Neuronal stem cell (in vitro differentiated cells): ENCODE measurements at regions not wholly inside any gene's neighbourhood (a gene's known extent, or its start where the extent isn't known, plus 50 kb on each side); places are given as distances from the start of the nearest gene placed in this dataset.

ENCODE experiments used
- DNase-seq: peaks from one replicate; pipeline ENCODE4 v3.0.0-alpha.2; 2013; ENCODE audit warnings: low spot score
- H2AFZ ChIP-seq: one replicate; pipeline ENCODE4 v1.6.1; 2013; ENCODE audit warnings: mild to moderate bottlenecking, low read length, inconsistent platforms
- H2AK5ac ChIP-seq: 2 replicates; pipeline ENCODE4 v1.6.1; 2013; ENCODE audit warnings: low read depth, mild to moderate bottlenecking, inconsistent platforms, low read length, moderate library complexity, mixed read lengths
- H2BK120ac ChIP-seq: 2 replicates; pipeline ENCODE4 v1.6.1; 2013; ENCODE audit warnings: low read depth, mild to moderate bottlenecking, inconsistent platforms, low read length, moderate library complexity, mixed read lengths
- H2BK12ac ChIP-seq: one replicate; pipeline ENCODE4 v1.6.1; 2013; ENCODE audit warnings: low read length, inconsistent platforms
- H2BK15ac ChIP-seq: 2 replicates; pipeline ENCODE4 v1.6.1; 2013; ENCODE audit warnings: mild to moderate bottlenecking, low read length, inconsistent platforms, mixed read lengths
- H2BK5ac ChIP-seq: one replicate; pipeline ENCODE4 v1.6.1; 2013; ENCODE audit warnings: inconsistent platforms, mild to moderate bottlenecking, low read length, moderate library complexity
- H3K14ac ChIP-seq: one replicate; pipeline ENCODE4 v1.6.1; 2013; ENCODE audit warnings: low read length, inconsistent platforms
- H3K18ac ChIP-seq: 2 replicates; pipeline ENCODE4 v1.6.1; 2013; ENCODE audit warnings: low read length, inconsistent platforms
- H3K23ac ChIP-seq: 2 replicates; pipeline ENCODE4 v1.6.1; 2013; ENCODE audit warnings: low read depth, mild to moderate bottlenecking, mixed read lengths, low read length, inconsistent platforms; ENCODE audit not compliant: poor library complexity
- H3K27ac ChIP-seq: replicated peaks from 3 replicates; pipeline ENCODE4 v1.5.1; 2013; ENCODE audit warnings: low read length, inconsistent platforms
- H3K27me3 ChIP-seq, 3 experiments: 2 replicates each; pipeline ENCODE4 v1.6.1; 2013; ENCODE audit warnings: low read length in 3 of 3, mild to moderate bottlenecking in 2 of 3, inconsistent platforms in 1 of 3, low read depth in 1 of 3, mixed read lengths in 1 of 3, moderate library complexity in 1 of 3; ENCODE audit not compliant: control insufficient read depth in 3 of 3, insufficient read depth in 3 of 3
- H3K36me3 ChIP-seq, 2 donors: replicated peaks in 1 of 2; 2 replicates each; pipeline ENCODE4 v1.6.1; 2013; ENCODE audit warnings: low read length in 2 of 2; ENCODE audit not compliant: control insufficient read depth in 2 of 2, insufficient read depth in 2 of 2
- H3K4ac ChIP-seq: 2 replicates; pipeline ENCODE4 v1.6.1; 2013; ENCODE audit warnings: inconsistent platforms, mild to moderate bottlenecking, low read length, moderate library complexity
- H3K4me1 ChIP-seq, 2 donors: 1 replicate in 1 of 2; 2 replicates in 1 of 2; pipeline ENCODE4 v1.6.1; 2013; ENCODE audit warnings: low read length in 2 of 2, low read depth in 1 of 2; ENCODE audit not compliant: control insufficient read depth in 2 of 2, insufficient read depth in 1 of 2
- H3K4me2 ChIP-seq: one replicate; pipeline ENCODE4 v1.6.1; 2013; ENCODE audit warnings: mild to moderate bottlenecking, low read length, inconsistent platforms; ENCODE audit not compliant: insufficient read depth, poor library complexity, severe bottlenecking
- H3K4me3 ChIP-seq, 2 donors: 2 replicates each; pipeline ENCODE4 v1.5.1; 2013; ENCODE audit warnings: low read length in 2 of 2, mild to moderate bottlenecking in 2 of 2, inconsistent platforms in 1 of 2, moderate library complexity in 1 of 2
- H3K79me1 ChIP-seq: one replicate; pipeline ENCODE4 v1.6.1; 2013; ENCODE audit warnings: low read depth, mild to moderate bottlenecking, inconsistent platforms, low read length, moderate library complexity
- H3K9ac ChIP-seq: one replicate; pipeline ENCODE4 v1.6.1; 2013; ENCODE audit warnings: mild to moderate bottlenecking, low read depth, low read length, inconsistent platforms; ENCODE audit not compliant: poor library complexity
- H3K9me3 ChIP-seq, 2 donors: replicated peaks in 1 of 2; 2 replicates each; pipeline versions ENCODE3 to v1.6.1; 2013; ENCODE audit warnings: low read length in 2 of 2, mild to moderate bottlenecking in 2 of 2, inconsistent platforms in 1 of 2, low read depth in 1 of 2, mixed read lengths in 1 of 2, moderate library complexity in 1 of 2; ENCODE audit not compliant: control insufficient read depth in 2 of 2, insufficient read depth in 1 of 2
- H4K8ac ChIP-seq: one replicate; pipeline ENCODE4 v1.6.1; 2013; ENCODE audit warnings: low read depth, mild to moderate bottlenecking, inconsistent platforms, low read length, moderate library complexity
- H4K91ac ChIP-seq: one replicate; pipeline ENCODE4 v1.6.1; 2013; ENCODE audit warnings: low read length, low read depth, mild to moderate bottlenecking, inconsistent platforms; ENCODE audit not compliant: poor library complexity
- WGBS, 2 donors: extraction: QIAGEN DNeasy Blood & Tissue Kit; methylation state at CpG; one replicate each; pipeline ENCODE4 v1.1.7; 2013; ENCODE audit warnings: missing lambda C conversion rate in 2 of 2, mixed read lengths in 1 of 2; ENCODE audit not compliant: insufficient read length in 2 of 2, insufficient replicate concordance in 1 of 2; ENCODE audit errors: extremely low coverage in 2 of 2; 5-methylcytosine and 5-hydroxymethylcytosine counted together

DNA sequence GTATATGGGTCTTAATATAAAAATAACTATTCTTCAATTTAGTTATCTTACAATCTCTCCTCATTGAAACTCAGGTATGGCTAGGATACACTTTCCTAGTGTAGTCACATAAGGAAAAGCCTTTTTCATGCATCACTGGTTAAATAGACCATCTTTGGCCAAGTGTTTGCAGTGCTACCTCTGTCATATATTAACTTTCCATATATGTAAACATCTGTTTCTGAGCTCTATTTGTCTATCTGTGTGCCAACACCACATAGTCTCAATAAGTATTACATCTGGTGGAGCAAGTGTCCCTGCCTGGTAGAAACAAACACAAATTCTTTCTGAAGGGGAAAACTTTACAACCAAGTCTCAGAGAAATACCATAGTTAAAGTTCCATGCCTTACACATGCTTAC is 134.6 kb downstream of the TSEN15 start:
- Histone ChIP-seq H2BK12ac (no peak overlapping the region), H3K18ac (no peak overlapping the region), H3K79me1 (no peaks in the 10 kb centered on the region), H3K14ac (no peak overlapping the region), H3K36me3 (no peaks in the 10 kb centered on the region), H3K9ac (no peak overlapping the region), H3K9me3 (peaks cover 0 to 1% of the 10 kb centered on the region in 2 donors), H3K4me3 (no peak overlapping the region), H3K23ac (no peak overlapping the region), H2BK15ac (no peak overlapping the region), H4K91ac (no peak overlapping the region), H3K4me2 (no peak overlapping the region), H3K27ac (no peak overlapping the region), H2AK5ac (no peak overlapping the region), H2BK5ac (no peak overlapping the region), H3K27me3 (peaks cover 0 to 3% (median 0%) of the 10 kb centered on the region in 3 experiments), H3K4ac (no peak overlapping the region), H3K4me1 (peaks cover 0 to 1% of the 10 kb centered on the region in 2 donors), H2BK120ac (no peak overlapping the region), H4K8ac (no peak overlapping the region), H2AFZ (no peak overlapping the region)
- DNase-seq, result no peak

DNA sequence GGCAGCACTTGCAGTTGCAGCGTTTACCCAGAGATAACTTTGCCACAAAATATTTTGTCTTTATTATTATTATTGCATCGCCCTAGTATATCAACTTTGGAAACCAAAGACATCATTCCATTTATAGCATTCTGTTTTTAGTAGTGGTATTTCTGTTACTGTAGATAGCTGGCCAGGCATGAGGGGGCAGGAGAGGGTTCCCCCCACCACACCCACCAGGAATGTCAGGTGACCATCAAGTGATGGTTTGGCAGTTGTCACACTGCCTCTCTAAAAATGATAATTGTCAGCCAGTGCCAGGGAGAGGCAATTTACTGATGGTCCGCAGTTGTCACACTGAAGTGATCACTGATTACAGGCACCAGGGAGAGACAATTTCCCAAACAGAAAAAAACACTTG is 135.6 kb downstream of the TSEN15 start:
- Histone ChIP-seq H2AK5ac (no peak overlapping the region), H2BK5ac (no peak overlapping the region), H3K36me3 (no peaks in the 10 kb centered on the region), H4K8ac (no peak overlapping the region), H2BK120ac (no peak overlapping the region), H2BK12ac (no peak overlapping the region), H3K27ac (no peak overlapping the region), H2AFZ (no peak overlapping the region), H3K4ac (no peak overlapping the region), H3K9ac (no peak overlapping the region), H3K4me3 (no peak overlapping the region), H3K23ac (no peak overlapping the region), H3K14ac (no peak overlapping the region), H3K4me2 (no peak overlapping the region), H3K18ac (no peak overlapping the region), H3K4me1 (peaks cover 0 to 3% of the 10 kb centered on the region in 2 donors), H4K91ac (no peak overlapping the region), H3K79me1 (no peaks in the 10 kb centered on the region), H3K9me3 (peaks cover 0 to 1% of the 10 kb centered on the region in 2 donors), H3K27me3 (peaks cover 0 to 3% (median 0%) of the 10 kb centered on the region in 3 experiments), H2BK15ac (no peak overlapping the region)
- WGBS, 2 donors, result no CpG with 5 or more reads among the region's 3 CpGs
- DNase-seq, result no peak

DNA sequence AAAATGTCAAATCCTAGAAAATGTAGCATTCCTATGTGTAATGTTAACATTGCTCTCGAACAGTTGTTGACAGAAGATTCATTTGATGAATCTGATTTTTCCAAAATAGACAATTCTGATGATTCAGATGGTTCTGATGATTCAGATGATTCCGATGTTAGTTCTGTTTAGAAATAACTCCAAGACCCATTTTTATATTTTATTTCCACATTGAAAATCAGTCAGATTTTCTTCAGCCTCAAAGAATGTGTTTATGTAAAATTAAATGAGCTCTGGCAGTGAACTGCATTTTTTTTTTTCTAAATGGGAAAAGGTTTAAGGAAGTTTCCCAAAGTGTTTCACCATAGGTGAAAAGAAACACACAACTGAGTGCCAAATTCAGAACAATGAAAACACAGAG is 136.5 kb downstream of the TSEN15 start:
- Histone ChIP-seq H2BK5ac (no peak overlapping the region), H3K14ac (no peak overlapping the region), H2AFZ (no peak overlapping the region)

DNA sequence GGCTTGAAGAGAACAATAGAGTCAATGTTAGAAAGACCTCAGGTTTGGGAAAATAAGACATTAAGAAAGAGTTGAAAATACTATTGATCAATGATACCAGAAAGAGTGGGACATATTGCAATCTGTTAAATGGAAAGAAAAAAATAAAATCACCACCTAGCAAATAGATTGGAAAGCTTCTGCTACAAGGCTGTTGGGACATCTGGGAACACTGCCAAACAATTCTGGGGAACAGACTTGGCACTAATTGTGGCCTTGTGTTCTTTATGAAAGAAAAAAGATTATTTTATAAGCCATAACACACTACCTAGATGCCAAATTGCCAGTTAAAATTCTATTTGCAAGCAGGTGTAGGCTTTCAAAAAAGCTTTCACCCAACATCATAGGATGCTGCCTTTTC is 137.8 kb downstream of the TSEN15 start:
- no peak overlapping the region for H3K4ac ChIP-seq
- no peak overlapping the region for H3K9ac ChIP-seq
- peaks cover 0 to 1% of the 10 kb centered on the region in 2 donors for H3K9me3 ChIP-seq
- H3K14ac ChIP-seq, result no peak overlapping the region
- H2BK120ac ChIP-seq, result no peak overlapping the region
- H3K4me1 ChIP-seq, result peaks cover 0 to 3% of the 10 kb centered on the region in 2 donors
- H3K79me1 ChIP-seq, result no peaks in the 10 kb centered on the region
- no peak overlapping the region for H2BK12ac ChIP-seq
- no peaks in the 10 kb centered on the region for H3K36me3 ChIP-seq
- no peak for DNase-seq
- no peak overlapping the region for H2AFZ ChIP-seq
- no peak overlapping the region for H4K91ac ChIP-seq
- no peak overlapping the region for H2BK5ac ChIP-seq
- H3K27ac ChIP-seq, result no peak overlapping the region
- H3K23ac ChIP-seq, result no peak overlapping the region
- H3K4me2 ChIP-seq, result no peak overlapping the region
- H2AK5ac ChIP-seq, result no peak overlapping the region
- no peak overlapping the region for H4K8ac ChIP-seq
- H3K27me3 ChIP-seq, result peaks cover 0 to 9% (median 0%) of the 10 kb centered on the region in 3 experiments
- H3K18ac ChIP-seq, result no peak overlapping the region
- H3K4me3 ChIP-seq, result no peak overlapping the region
- H2BK15ac ChIP-seq, result no peak overlapping the region

More for the DNA sequence above, 136.5 kb downstream of the TSEN15 start:
- WGBS, 2 donors, result no CpG with 5 or more reads among the region's 2 CpGs
- no peak for DNase-seq
- H3K4me3 ChIP-seq, result no peak overlapping the region
- no peak overlapping the region for H3K27ac ChIP-seq
- H3K9ac ChIP-seq, result no peak overlapping the region
- H3K27me3 ChIP-seq, result peaks cover 0 to 3% (median 0%) of the 10 kb centered on the region in 3 experiments
- no peak overlapping the region for H2BK12ac ChIP-seq
- no peak overlapping the region for H4K8ac ChIP-seq
- H3K18ac ChIP-seq, result no peak overlapping the region
- no peaks in the 10 kb centered on the region for H3K79me1 ChIP-seq
- peaks cover 0 to 1% of the 10 kb centered on the region in 2 donors for H3K9me3 ChIP-seq
- H2AK5ac ChIP-seq, result no peak overlapping the region
- H3K23ac ChIP-seq, result no peak overlapping the region
- H2BK120ac ChIP-seq, result no peak overlapping the region
- H3K4ac ChIP-seq, result no peak overlapping the region
- H3K4me1 ChIP-seq, result peaks cover 0 to 3% of the 10 kb centered on the region in 2 donors
- H3K36me3 ChIP-seq, result no peaks in the 10 kb centered on the region
- H3K4me2 ChIP-seq, result no peak overlapping the region
- no peak overlapping the region for H4K91ac ChIP-seq
- H2BK15ac ChIP-seq, result no peak overlapping the region
